Fibroblast of lung (primary cell): ENCODE measurements at regions not wholly inside any gene's neighbourhood (a gene's known extent, or its start where the extent isn't known, plus 50 kb on each side); places are given as distances from the start of the nearest gene placed in this dataset.

Experiments used
- EZH2 ChIP-seq: IDR thresholded peaks from 2 replicates; pipeline ENCODE4 v1.5.1; 2012; ENCODE audit warnings: low read length, control low read depth, mild to moderate bottlenecking; ENCODE audit errors: missing control alignments
- TF ChIP-seq, protein P1 (sequence below), 2 donors: IDR thresholded peaks in 1 of 2; conservative IDR thresholded peaks in 1 of 2; 1 replicate in 1 of 2; 2 replicates in 1 of 2; pipeline ENCODE4 v1.5.1; 2011 to 2012; ENCODE audit warnings: low read length in 2 of 2, control low read depth in 1 of 2, inconsistent platforms in 1 of 2, low read depth in 1 of 2, mild to moderate bottlenecking in 1 of 2

DNA sequence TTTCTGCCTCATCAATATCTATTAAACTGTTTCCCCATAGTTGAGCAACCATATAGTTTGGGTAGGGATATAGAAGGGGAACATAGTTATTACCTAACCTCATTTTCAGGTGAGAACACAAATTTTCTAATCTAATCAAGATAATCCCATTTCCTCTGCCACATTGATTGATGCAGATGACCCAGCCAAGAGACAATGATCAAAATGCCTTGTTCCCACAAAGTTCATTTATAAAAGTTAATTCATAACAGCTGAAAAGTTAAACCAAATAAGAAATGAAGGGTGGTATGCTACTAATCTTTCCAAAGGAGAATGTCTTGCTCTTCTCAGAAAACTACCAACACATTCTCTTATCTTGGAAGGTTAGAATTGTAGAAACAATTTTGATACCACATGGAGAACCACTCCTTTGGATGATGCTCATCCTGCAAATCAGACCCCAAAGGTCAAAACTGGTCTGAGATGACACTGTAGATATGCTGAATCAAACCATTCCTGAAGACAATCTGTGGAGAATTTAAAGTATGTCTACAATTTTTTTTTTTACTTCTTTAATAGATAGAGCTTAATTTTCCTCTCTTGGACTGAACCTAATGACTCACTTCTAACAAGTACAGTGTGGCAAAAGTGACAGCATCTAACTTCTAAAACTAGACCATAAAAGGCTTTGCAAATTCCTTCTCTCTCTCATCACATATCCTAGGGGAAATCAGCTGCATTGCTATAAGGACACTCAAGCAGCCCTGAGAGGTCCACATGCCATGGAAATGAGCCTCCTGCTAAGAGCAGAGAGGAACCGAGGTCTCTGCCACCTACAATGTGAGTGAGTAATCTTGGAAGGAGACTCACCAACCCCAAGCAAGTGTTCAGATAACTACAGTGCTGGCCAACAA, 586.7 kb upstream of the TUSC1 start:
- TF ChIP-seq, protein P1, sequence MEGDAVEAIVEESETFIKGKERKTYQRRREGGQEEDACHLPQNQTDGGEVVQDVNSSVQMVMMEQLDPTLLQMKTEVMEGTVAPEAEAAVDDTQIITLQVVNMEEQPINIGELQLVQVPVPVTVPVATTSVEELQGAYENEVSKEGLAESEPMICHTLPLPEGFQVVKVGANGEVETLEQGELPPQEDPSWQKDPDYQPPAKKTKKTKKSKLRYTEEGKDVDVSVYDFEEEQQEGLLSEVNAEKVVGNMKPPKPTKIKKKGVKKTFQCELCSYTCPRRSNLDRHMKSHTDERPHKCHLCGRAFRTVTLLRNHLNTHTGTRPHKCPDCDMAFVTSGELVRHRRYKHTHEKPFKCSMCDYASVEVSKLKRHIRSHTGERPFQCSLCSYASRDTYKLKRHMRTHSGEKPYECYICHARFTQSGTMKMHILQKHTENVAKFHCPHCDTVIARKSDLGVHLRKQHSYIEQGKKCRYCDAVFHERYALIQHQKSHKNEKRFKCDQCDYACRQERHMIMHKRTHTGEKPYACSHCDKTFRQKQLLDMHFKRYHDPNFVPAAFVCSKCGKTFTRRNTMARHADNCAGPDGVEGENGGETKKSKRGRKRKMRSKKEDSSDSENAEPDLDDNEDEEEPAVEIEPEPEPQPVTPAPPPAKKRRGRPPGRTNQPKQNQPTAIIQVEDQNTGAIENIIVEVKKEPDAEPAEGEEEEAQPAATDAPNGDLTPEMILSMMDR (conservative IDR thresholded peaks at IDR 0.05 in 1 of 2, IDR thresholded peaks at IDR 0.05 in 1 of 2; ENCODE audit: low read depth in 1 of 2, low read length in 2 of 2), result no peak
- no peak for TF ChIP-seq EZH2
